GM12878 (cell line): ENCODE measurements at regions not wholly inside any gene's neighbourhood (a gene's known extent, or its start where the extent isn't known, plus 50 kb on each side); places are given as distances from the start of the nearest gene placed in this dataset.

ENCODE experiments used
- ATF7 ChIP-seq: fragments of 450-650 bp; IDR thresholded peaks from 2 replicates; pipeline ENCODE4 v1.6.1; 2016; ENCODE audit warnings: low read depth, mild to moderate bottlenecking
- CHD2 ChIP-seq: IDR thresholded peaks from 2 replicates; pipeline ENCODE4 v1.6.1; 2011; ENCODE audit warnings: low read depth, low read length, improper control_type of control experiment, borderline replicate concordance
- CTCF ChIP-seq, 3 experiments: IDR thresholded peaks in 2 of 3; conservative IDR thresholded peaks in 1 of 3; 2 replicates each; pipeline ENCODE4 v1.5.1; 2011; ENCODE audit warnings: low read depth in 3 of 3, low read length in 3 of 3, mild to moderate bottlenecking in 3 of 3, control low read depth in 2 of 3, moderate library complexity in 2 of 3, inconsistent platforms in 1 of 3, mixed read lengths in 1 of 3; ENCODE audit not compliant: control insufficient read depth in 2 of 3, insufficient read depth in 1 of 3; ENCODE audit errors: extremely low read depth in 1 of 3
- HDGF ChIP-seq: fragments of 450-650 bp; IDR thresholded peaks from 2 replicates; pipeline ENCODE4 v1.6.1; 2016; ENCODE audit warnings: antibody characterized with exemption
- POLR2A ChIP-seq: IDR thresholded peaks from 2 replicates; pipeline ENCODE4 v1.6.1; 2011; ENCODE audit warnings: low read depth, mild to moderate bottlenecking, low read length
- RAD21 ChIP-seq: IDR thresholded peaks from 2 replicates; pipeline ENCODE4 v1.6.1; 2011; ENCODE audit warnings: mild to moderate bottlenecking, low read depth, low read length, moderate library complexity; ENCODE audit not compliant: insufficient read depth
- RCOR1 ChIP-seq: conservative IDR thresholded peaks from 2 replicates; pipeline ENCODE4 v1.6.1; 2012; ENCODE audit warnings: low read depth, low read length, improper control_type of control experiment
- REST ChIP-seq: IDR thresholded peaks from 2 replicates; pipeline ENCODE4 v1.6.1; 2012; ENCODE audit warnings: mild to moderate bottlenecking, low read depth, low read length
- RFX5 ChIP-seq: IDR thresholded peaks from 2 replicates; pipeline ENCODE4 v1.6.1; 2011; ENCODE audit warnings: low read depth, low read length, improper control_type of control experiment
- SMC3 ChIP-seq: IDR thresholded peaks from 2 replicates; pipeline ENCODE4 v1.6.1; 2011; ENCODE audit warnings: low read length, improper control_type of control experiment, borderline replicate concordance
- SUPT20H ChIP-seq: IDR thresholded peaks from 2 replicates; pipeline ENCODE4 v1.6.1; 2011; ENCODE audit warnings: low read depth, mild to moderate bottlenecking, low read length, moderate library complexity, borderline replicate concordance; ENCODE audit not compliant: control insufficient read depth
- TARDBP ChIP-seq: IDR thresholded peaks from 2 replicates; pipeline ENCODE4 v1.6.1; 2016; ENCODE audit warnings: borderline replicate concordance
- TF ChIP-seq, protein P1 (sequence below): IDR thresholded peaks from 2 replicates; pipeline ENCODE4 v1.6.1; 2011; ENCODE audit warnings: low read depth, mild to moderate bottlenecking, low read length, moderate library complexity, borderline replicate concordance; ENCODE audit errors: extremely low read depth
- TF ChIP-seq, protein P2 (sequence below): fragments of 450-650 bp; formaldehyde crosslinking; IDR thresholded peaks from 2 replicates; pipeline ENCODE4 v1.4.0; 2020; ENCODE audit warnings: mild to moderate bottlenecking, moderate library complexity

DNA sequence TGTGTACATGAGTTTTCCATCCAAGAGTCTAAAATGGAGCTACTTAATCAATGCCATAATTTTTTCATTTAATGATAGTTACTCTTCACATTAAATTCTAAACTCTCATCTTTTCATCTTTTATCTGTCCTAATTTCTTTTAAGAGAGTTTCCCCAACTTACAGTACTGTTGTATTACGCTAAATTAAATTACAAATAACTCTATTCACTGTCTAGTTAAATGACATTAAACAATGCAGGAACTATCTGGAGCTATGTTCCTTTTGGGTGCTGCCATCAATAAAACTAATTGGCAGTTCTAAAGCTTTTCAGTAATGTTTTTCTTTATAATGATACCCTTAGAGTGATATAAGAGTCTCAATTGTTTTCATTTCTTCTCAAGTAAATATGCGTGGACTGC, 227.6 kb downstream of the ANKRD50 start:
- no peak for TF ChIP-seq RFX5
- no peak for TF ChIP-seq ATF7
- no peak for TF ChIP-seq CHD2
- TF ChIP-seq, protein P1, sequence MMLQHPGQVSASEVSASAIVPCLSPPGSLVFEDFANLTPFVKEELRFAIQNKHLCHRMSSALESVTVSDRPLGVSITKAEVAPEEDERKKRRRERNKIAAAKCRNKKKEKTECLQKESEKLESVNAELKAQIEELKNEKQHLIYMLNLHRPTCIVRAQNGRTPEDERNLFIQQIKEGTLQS = no peak
- no peak for TF ChIP-seq CTCF (IDR thresholded peaks at IDR 0.05 in 2 of 3, conservative IDR thresholded peaks at IDR 0.05 in 1 of 3; ENCODE audit: control insufficient read depth in 2 of 3, extremely low read depth in 1 of 3, insufficient read depth in 1 of 3, low read depth in 3 of 3, low read length in 3 of 3)
- TF ChIP-seq SUPT20H = no peak
- no peak for TF ChIP-seq RAD21
- no peak for TF ChIP-seq POLR2A
- no peak for TF ChIP-seq SMC3
- no peak for TF ChIP-seq RCOR1
- no peak for TF ChIP-seq REST
- TF ChIP-seq TARDBP = no peak
- TF ChIP-seq HDGF = no peak
- TF ChIP-seq, protein P2, sequence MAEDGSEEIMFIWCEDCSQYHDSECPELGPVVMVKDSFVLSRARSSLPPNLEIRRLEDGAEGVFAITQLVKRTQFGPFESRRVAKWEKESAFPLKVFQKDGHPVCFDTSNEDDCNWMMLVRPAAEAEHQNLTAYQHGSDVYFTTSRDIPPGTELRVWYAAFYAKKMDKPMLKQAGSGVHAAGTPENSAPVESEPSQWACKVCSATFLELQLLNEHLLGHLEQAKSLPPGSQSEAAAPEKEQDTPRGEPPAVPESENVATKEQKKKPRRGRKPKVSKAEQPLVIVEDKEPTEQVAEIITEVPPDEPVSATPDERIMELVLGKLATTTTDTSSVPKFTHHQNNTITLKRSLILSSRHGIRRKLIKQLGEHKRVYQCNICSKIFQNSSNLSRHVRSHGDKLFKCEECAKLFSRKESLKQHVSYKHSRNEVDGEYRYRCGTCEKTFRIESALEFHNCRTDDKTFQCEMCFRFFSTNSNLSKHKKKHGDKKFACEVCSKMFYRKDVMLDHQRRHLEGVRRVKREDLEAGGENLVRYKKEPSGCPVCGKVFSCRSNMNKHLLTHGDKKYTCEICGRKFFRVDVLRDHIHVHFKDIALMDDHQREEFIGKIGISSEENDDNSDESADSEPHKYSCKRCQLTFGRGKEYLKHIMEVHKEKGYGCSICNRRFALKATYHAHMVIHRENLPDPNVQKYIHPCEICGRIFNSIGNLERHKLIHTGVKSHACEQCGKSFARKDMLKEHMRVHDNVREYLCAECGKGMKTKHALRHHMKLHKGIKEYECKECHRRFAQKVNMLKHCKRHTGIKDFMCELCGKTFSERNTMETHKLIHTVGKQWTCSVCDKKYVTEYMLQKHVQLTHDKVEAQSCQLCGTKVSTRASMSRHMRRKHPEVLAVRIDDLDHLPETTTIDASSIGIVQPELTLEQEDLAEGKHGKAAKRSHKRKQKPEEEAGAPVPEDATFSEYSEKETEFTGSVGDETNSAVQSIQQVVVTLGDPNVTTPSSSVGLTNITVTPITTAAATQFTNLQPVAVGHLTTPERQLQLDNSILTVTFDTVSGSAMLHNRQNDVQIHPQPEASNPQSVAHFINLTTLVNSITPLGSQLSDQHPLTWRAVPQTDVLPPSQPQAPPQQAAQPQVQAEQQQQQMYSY = no peak
